ENCODE measurements at regions not wholly inside any gene's neighbourhood (a gene's known extent, or its start where the extent isn't known, plus 50 kb on each side); places are given as distances from the start of the nearest gene placed in this dataset.

GRCh38 chr3:124117486-124117885 is 125.6 kb upstream of the ROPN1 start:
- no TSS peak for BruUV-seq (replicated peaks)
- DNase-seq (ENCODE audit: low read depth, low spot score), result no peak
- CTCF ChIA-PET, result no interaction called here
- Histone ChIP-seq H3K36me3 (ENCODE audit: control insufficient read depth, insufficient read depth, low read length) (no peaks in the 10 kb centered on the region), H3K27ac (ENCODE audit: low read length) (no peak overlapping the region), H3K4me1 (ENCODE audit: control insufficient read depth, insufficient read depth, low read length) (no peaks in the 10 kb centered on the region), H3K27me3 (ENCODE audit: control insufficient read depth, insufficient read depth, low read length) (peaks cover 37% of the 10 kb centered on the region), H3K4me3 (ENCODE audit: low read depth in 2 of 2, low read length in 2 of 2) (no peak overlapping the region), H3K9me3 (ENCODE audit: control insufficient read depth, insufficient read depth, low read depth, low read length) (no peaks in the 10 kb centered on the region)
- intact Hi-C loops (cut with micrococcal nuclease; ENCODE audit: unreplicated experiment) (no loop called here), in situ Hi-C loops (cut with HindIII; ENCODE audit: low pct_unique_long_range_greater_than_20kb, low sequenced_read_pairs) (no loop called here)
- POLR2A ChIA-PET, result no interaction called here
- no peak for ATAC-seq
- TF ChIP-seq, protein P1, sequence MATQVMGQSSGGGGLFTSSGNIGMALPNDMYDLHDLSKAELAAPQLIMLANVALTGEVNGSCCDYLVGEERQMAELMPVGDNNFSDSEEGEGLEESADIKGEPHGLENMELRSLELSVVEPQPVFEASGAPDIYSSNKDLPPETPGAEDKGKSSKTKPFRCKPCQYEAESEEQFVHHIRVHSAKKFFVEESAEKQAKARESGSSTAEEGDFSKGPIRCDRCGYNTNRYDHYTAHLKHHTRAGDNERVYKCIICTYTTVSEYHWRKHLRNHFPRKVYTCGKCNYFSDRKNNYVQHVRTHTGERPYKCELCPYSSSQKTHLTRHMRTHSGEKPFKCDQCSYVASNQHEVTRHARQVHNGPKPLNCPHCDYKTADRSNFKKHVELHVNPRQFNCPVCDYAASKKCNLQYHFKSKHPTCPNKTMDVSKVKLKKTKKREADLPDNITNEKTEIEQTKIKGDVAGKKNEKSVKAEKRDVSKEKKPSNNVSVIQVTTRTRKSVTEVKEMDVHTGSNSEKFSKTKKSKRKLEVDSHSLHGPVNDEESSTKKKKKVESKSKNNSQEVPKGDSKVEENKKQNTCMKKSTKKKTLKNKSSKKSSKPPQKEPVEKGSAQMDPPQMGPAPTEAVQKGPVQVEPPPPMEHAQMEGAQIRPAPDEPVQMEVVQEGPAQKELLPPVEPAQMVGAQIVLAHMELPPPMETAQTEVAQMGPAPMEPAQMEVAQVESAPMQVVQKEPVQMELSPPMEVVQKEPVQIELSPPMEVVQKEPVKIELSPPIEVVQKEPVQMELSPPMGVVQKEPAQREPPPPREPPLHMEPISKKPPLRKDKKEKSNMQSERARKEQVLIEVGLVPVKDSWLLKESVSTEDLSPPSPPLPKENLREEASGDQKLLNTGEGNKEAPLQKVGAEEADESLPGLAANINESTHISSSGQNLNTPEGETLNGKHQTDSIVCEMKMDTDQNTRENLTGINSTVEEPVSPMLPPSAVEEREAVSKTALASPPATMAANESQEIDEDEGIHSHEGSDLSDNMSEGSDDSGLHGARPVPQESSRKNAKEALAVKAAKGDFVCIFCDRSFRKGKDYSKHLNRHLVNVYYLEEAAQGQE (IDR thresholded peaks at IDR 0.05; ENCODE audit: insufficient read depth in 1 of 2, low read depth in 2 of 2, low read length in 1 of 2), result no peak
- no peak for TF ChIP-seq CTCF (IDR thresholded peaks at IDR 0.05)
- no peak for TF ChIP-seq POLR2AphosphoS5 (IDR thresholded peaks at IDR 0.05; ENCODE audit: low read depth, low read length)
- no peak for TF ChIP-seq TCF7L2 (IDR thresholded peaks at IDR 0.05; ENCODE audit: low read depth, low read length)
- TF ChIP-seq SIN3A (IDR thresholded peaks at IDR 0.05; ENCODE audit: borderline replicate concordance, insufficient read depth, low read depth, low read length), result no peak

- ChIA-PET POLR2A (no interaction called here), CTCF (no interaction called here)
- intact Hi-C loops (cut with micrococcal nuclease; ENCODE audit: unreplicated experiment), result no loop called here
- no peak for DNase-seq (ENCODE audit: low read depth, low spot score)
- Histone ChIP-seq H3K36me3 (ENCODE audit: control insufficient read depth, insufficient read depth, low read length) (no peaks in the 10 kb centered on the region), H3K27ac (ENCODE audit: low read length) (no peak overlapping the region), H3K27me3 (ENCODE audit: control insufficient read depth, insufficient read depth, low read length) (peaks cover 37% of the 10 kb centered on the region), H3K4me3 (ENCODE audit: low read depth in 2 of 2, low read length in 2 of 2) (no peak overlapping the region), H3K9me3 (ENCODE audit: control insufficient read depth, insufficient read depth, low read depth, low read length) (no peaks in the 10 kb centered on the region), H3K4me1 (ENCODE audit: control insufficient read depth, insufficient read depth, low read length) (no peaks in the 10 kb centered on the region)
- in situ Hi-C loops (cut with HindIII; ENCODE audit: low pct_unique_long_range_greater_than_20kb, low sequenced_read_pairs), result no loop called here
- TF ChIP-seq TCF7L2 (IDR thresholded peaks at IDR 0.05; ENCODE audit: low read depth, low read length), result no peak
- no peak for TF ChIP-seq SIN3A (IDR thresholded peaks at IDR 0.05; ENCODE audit: borderline replicate concordance, insufficient read depth, low read depth, low read length)
- no peak for TF ChIP-seq CTCF (IDR thresholded peaks at IDR 0.05)
- TF ChIP-seq, protein P1 (IDR thresholded peaks at IDR 0.05; ENCODE audit: insufficient read depth in 1 of 2, low read depth in 2 of 2, low read length in 1 of 2), result no peak
- no peak for TF ChIP-seq POLR2AphosphoS5 (IDR thresholded peaks at IDR 0.05; ENCODE audit: low read depth, low read length)
- ATAC-seq, result no peak
- no TSS peak for BruUV-seq (replicated peaks)
Measured at GRCh38 chr3:124118397-124118796, 126.5 kb upstream of the ROPN1 start.
